AG04449 (cell line): ENCODE measurements at regions not wholly inside any gene's neighbourhood (a gene's known extent, or its start where the extent isn't known, plus 50 kb on each side); places are given as distances from the start of the nearest gene placed in this dataset.

Source experiments
- CTCF ChIA-PET: fragments of 350-600 bp; formaldehyde crosslinking; extraction: SDS; loops from one replicate; lab custom pipeline; 2021; ENCODE audit warnings: antibody characterized with exemption; lab: Yijun Ruan, JAX
- POLR2A ChIA-PET: fragments of 400-600, 350-600 bp; formaldehyde crosslinking; extraction: SDS; loops from one replicate; lab custom pipeline; 2020; ENCODE audit warnings: antibody characterized with exemption, inconsistent platforms; lab: Yijun Ruan, JAX
- DNase-seq: peaks from one replicate; pipeline ENCODE4 v3.0.0-alpha.2; 2010; ENCODE audit warnings: low read depth, low spot score
- H3K4me3 ChIP-seq: 2 replicates; pipeline ENCODE4 v1.5.1; 2011; ENCODE audit warnings: low read depth, mild to moderate bottlenecking, control low read depth, low read length
- CTCF ChIP-seq: IDR thresholded peaks from one replicate; pipeline ENCODE4 v1.5.1; 2011; ENCODE audit warnings: mild to moderate bottlenecking, moderate library complexity, low read length, control low read depth, inconsistent platforms; ENCODE audit not compliant: insufficient read depth; ENCODE audit errors: missing control alignments

- no peak overlapping the region for H3K4me3 ChIP-seq
- no peak for TF ChIP-seq CTCF
- CTCF ChIA-PET: interaction anchor here (0.9 to 1.4 kb wide), 2 partner anchors 198 to 212 kb away, joined by 4 to 5 read pairs; no protein-coding TSS in a partner anchor
- no peak for DNase-seq
- POLR2A ChIA-PET: no interaction called here
Observed at GRCh38 chr5:101942321-101942882, 353.7 kb downstream of the SLCO4C1 start.

- no peak overlapping the region for H3K4me3 ChIP-seq
- POLR2A ChIA-PET: no interaction called here
- DNase-seq: no peak
- CTCF ChIA-PET: no interaction called here
- no peak for TF ChIP-seq CTCF
Observed at GRCh38 chr5:101937041-101937440, 359.0 kb downstream of the SLCO4C1 start.

GRCh38 chr5:101935086-101935485 lies 361.0 kb downstream of the SLCO4C1 start:
- ChIA-PET POLR2A (no interaction called here), CTCF (no interaction called here)
- DNase-seq: no peak
- no peak for TF ChIP-seq CTCF
- no peak overlapping the region for H3K4me3 ChIP-seq

- POLR2A ChIA-PET: no interaction called here
- DNase-seq: no peak
- H3K4me3 ChIP-seq: no peak overlapping the region
- CTCF ChIA-PET: no interaction called here
- TF ChIP-seq CTCF: no peak
Observed at GRCh38 chr5:101932599-101932998, 363.5 kb downstream of the SLCO4C1 start.

- TF ChIP-seq CTCF: no peak
- ChIA-PET POLR2A (no interaction called here), CTCF (no interaction called here)
- DNase-seq: no peak
- no peak overlapping the region for H3K4me3 ChIP-seq
Observed at GRCh38 chr5:101929628-101930027, 366.5 kb downstream of the SLCO4C1 start.

- no peak for DNase-seq
- ChIA-PET POLR2A (no interaction called here), CTCF (no interaction called here)
- TF ChIP-seq CTCF: no peak
- no peak overlapping the region for H3K4me3 ChIP-seq
Observed at GRCh38 chr5:101917166-101917565, 378.9 kb downstream of the SLCO4C1 start.
